Body of pancreas (tissue), 4 donors: ENCODE measurements at regions not wholly inside any gene's neighbourhood (a gene's known extent, or its start where the extent isn't known, plus 50 kb on each side); places are given as distances from the start of the nearest gene placed in this dataset.

Source experiments
- ATAC-seq: fragments of 150-250 bp; one replicate; pipeline ENCODE4 v1.9.1; 2016
- DNase-seq, 4 donors: peaks; one replicate each; pipeline ENCODE4 v3.0.0-alpha.2; 2019
- H3K27ac ChIP-seq, 4 donors: fragments of 200-600 bp; sonication (generic); 1 replicate in 3 of 4; 2 replicates in 1 of 4; pipeline versions ENCODE4 v1.5.1 to v1.6.1; 2016 to 2019; ENCODE audit warnings: mild to moderate bottlenecking in 1 of 4, mixed read lengths in 1 of 4, moderate library complexity in 1 of 4
- H3K27me3 ChIP-seq, 2 donors: fragments of 200-600 bp; sonication (generic); one replicate each; pipeline ENCODE4 v1.6.0; 2016; ENCODE audit warnings: mild to moderate bottlenecking in 1 of 2
- H3K36me3 ChIP-seq, 2 donors: fragments of 200-600 bp; sonication (generic); replicated peaks in 1 of 2; 2 replicates each; pipeline ENCODE4 v1.5.1; 2016; ENCODE audit warnings: low read depth in 2 of 2; ENCODE audit not compliant: insufficient read depth in 1 of 2
- H3K4me1 ChIP-seq: fragments of 200-600 bp; sonication (generic); one replicate; pipeline ENCODE4 v1.6.0; 2016
- H3K4me3 ChIP-seq, 2 donors: fragments of 200-600 bp; sonication (generic); 1 replicate in 1 of 2; 2 replicates in 1 of 2; pipeline ENCODE4 v1.5.1; 2016 to 2019
- H3K9me3 ChIP-seq, 3 donors: fragments of 200-600 bp; sonication (generic); 1 replicate in 2 of 3; 2 replicates in 1 of 3; pipeline ENCODE4 v1.5.1; 2016
- POLR2A ChIP-seq, 3 donors: fragments of 450-650 bp; IDR thresholded peaks; one replicate each; pipeline ENCODE4 v1.6.1; 2016; ENCODE audit warnings: antibody characterized with exemption in 3 of 3, mild to moderate bottlenecking in 2 of 3
- WGBS, 2 donors: methylation state at CpG; one replicate each; pipeline ENCODE4 v1.1.5; 2017; 5-methylcytosine and 5-hydroxymethylcytosine counted together
- intact Hi-C: fragments of 100-400 bp; cut with DNase I; formaldehyde crosslinking; loops from one replicate; pipeline ENCODE4 v1.15.1; 2023
- TF ChIP-seq, protein P1 (sequence below), 7 experiments: fragments of 450-650 bp in 4 of 7; fragments of 200-600 bp in 3 of 7; sonication (generic) in 3 of 7; IDR thresholded peaks; one replicate each; pipeline ENCODE4 v1.5.1; 2016 to 2019; ENCODE audit warnings: antibody characterized with exemption in 7 of 7

DNA sequence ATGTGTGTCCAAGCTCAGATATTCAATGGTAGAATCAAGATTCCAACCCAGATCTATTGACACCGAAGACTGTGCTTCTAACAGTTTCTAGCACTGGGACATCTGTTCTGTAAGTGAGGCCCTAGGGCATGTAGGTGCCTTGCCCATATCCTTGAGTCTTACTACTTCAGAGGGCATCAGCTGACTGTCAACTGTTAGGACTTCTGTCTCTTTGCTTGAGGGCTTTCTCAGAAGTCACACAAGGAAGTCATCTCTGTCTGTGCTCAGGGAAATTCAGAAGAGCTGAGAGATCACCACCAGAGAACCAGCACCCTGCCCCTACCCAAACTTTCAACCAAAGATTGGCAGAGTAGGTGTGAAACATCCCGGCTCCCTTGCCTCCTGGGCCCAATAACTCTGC lies 403.6 kb upstream of the PROK2 start:
- WGBS, 2 donors: 94 to 100% methylated on average over 2 of the region's 2 CpGs
- H3K4me3 ChIP-seq: no peak overlapping the region

DNA sequence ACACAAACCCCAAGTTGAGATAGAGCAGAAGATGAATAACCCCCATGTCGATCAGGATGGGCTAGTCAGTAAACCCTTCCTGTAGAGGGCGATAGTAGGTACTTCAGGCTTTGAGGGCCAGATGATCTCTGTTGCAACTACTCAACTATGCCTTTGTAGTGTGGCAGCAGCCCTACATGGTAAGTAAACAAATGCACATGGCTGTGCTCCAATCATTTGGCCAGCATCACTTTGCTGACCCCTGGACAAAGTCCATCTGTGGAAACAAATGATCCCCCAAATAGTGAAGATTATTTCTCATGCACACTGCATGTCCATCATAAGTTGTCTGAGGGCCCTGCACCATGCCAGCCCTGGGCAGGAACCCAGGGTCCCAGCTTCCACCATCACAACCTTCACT lies 402.2 kb upstream of the PROK2 start:
- H3K27ac ChIP-seq: no peak overlapping the region
- intact Hi-C loops: no loop called here
- TF ChIP-seq, protein P1, sequence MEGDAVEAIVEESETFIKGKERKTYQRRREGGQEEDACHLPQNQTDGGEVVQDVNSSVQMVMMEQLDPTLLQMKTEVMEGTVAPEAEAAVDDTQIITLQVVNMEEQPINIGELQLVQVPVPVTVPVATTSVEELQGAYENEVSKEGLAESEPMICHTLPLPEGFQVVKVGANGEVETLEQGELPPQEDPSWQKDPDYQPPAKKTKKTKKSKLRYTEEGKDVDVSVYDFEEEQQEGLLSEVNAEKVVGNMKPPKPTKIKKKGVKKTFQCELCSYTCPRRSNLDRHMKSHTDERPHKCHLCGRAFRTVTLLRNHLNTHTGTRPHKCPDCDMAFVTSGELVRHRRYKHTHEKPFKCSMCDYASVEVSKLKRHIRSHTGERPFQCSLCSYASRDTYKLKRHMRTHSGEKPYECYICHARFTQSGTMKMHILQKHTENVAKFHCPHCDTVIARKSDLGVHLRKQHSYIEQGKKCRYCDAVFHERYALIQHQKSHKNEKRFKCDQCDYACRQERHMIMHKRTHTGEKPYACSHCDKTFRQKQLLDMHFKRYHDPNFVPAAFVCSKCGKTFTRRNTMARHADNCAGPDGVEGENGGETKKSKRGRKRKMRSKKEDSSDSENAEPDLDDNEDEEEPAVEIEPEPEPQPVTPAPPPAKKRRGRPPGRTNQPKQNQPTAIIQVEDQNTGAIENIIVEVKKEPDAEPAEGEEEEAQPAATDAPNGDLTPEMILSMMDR (IDR thresholded peaks at IDR 0.05): no peak
- TF ChIP-seq POLR2A (IDR thresholded peaks at IDR 0.05): no peak
- WGBS, 2 donors: 60 to 80% methylated on average over 1 to 2 of the region's 2 CpGs
- H3K36me3 ChIP-seq: no peaks in the 10 kb centered on the region
- no peak overlapping the region for H3K4me3 ChIP-seq
- no peak for ATAC-seq
- no peaks in the 10 kb centered on the region for H3K27me3 ChIP-seq
- peaks cover 0 to under 1% (median 0%) of the 10 kb centered on the region in 3 donors for H3K9me3 ChIP-seq
- no peak for DNase-seq
- H3K4me1 ChIP-seq: no peaks in the 10 kb centered on the region

More for the DNA sequence above, 403.6 kb upstream of the PROK2 start:
- Histone ChIP-seq H3K36me3 (no peaks in the 10 kb centered on the region), H3K9me3 (peaks cover 0 to 6% (median 0%) of the 10 kb centered on the region in 3 donors), H3K27ac (no peak overlapping the region), H3K4me1 (no peaks in the 10 kb centered on the region), H3K27me3 (no peaks in the 10 kb centered on the region)
- DNase-seq (no peak), ATAC-seq (no peak)
- intact Hi-C loops: no loop called here
- no peak for TF ChIP-seq POLR2A (IDR thresholded peaks at IDR 0.05)
- TF ChIP-seq, protein P1 (IDR thresholded peaks at IDR 0.05): no peak

DNA sequence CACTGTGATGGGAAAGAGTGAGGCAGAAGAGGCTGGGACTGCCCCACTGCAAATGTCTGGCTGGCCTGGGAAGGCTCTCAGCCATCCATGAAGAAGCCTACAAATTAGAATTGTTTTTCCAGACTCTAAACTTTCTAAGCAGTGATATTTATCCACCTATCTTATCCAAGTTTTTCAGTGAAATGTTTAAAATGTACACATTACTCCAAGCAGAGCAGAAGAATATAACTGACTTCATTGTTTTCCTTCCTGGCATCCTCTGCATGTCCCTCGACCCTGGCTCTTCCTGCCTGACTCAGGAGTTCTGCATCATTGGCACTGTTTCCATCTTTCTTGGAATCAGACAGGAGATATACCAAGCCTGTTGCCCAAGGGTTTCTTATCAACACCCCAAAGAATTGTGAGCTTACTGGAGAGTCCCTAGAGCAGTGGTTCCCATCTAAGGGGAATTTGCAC lies 401.5 kb upstream of the PROK2 start:
- 17 to 20% methylated on average over 1 of the region's 1 CpG for WGBS, 2 donors
- no peaks in the 10 kb centered on the region for H3K9me3 ChIP-seq
- TF ChIP-seq, protein P1 (IDR thresholded peaks at IDR 0.05): no peak
- no peak for TF ChIP-seq POLR2A (IDR thresholded peaks at IDR 0.05)
- no peak for DNase-seq
- H3K4me3 ChIP-seq: no peak overlapping the region
- intact Hi-C loops: no loop called here
- no peaks in the 10 kb centered on the region for H3K36me3 ChIP-seq
- no peaks in the 10 kb centered on the region for H3K27me3 ChIP-seq
- H3K27ac ChIP-seq: no peak overlapping the region
- ATAC-seq: no peak
- H3K4me1 ChIP-seq: no peaks in the 10 kb centered on the region

DNA sequence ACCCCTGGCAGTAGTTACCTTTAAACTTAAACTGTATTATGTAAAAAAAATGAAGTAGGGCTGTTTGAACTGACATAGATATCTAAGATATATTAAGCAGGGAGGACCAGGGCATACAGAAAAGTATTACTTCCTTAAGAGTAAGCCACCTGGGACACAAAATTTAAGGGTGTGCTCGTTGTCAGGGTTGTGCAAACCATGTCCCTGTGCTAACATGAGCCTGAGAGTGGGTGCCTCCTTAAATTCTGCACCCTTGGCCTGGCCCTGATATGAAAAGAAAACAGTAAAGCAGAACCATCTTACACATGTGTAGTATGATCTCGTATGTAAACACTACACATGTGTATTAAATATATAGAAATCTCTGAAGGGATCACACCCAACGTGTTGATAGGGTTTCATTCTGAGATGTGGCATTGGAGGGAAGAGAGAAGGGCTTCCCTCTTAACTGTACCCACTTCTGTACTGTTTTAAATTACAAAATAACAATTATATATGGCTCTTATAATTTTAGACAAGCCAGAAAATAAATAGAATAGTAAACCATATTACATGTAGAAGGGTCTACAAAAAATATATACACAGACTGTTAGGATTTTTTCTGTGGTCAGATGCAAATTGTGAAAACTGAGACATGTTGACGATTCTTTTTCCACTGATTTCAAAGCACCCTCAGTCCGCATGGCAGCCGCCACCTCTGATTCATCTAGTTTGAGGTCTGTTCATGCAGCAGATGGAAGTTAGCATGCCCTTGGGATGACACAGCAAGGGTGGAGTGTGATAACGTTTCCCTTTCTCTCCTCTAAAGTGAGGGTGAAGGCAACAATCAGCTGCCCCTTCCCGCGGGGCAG lies 400.8 kb upstream of the PROK2 start:
- ATAC-seq (no peak), DNase-seq (no peak)
- Histone ChIP-seq H3K27ac (no peak overlapping the region), H3K9me3 (no peaks in the 10 kb centered on the region), H3K4me1 (no peaks in the 10 kb centered on the region), H3K36me3 (no peaks in the 10 kb centered on the region), H3K27me3 (no peaks in the 10 kb centered on the region), H3K4me3 (no peak overlapping the region)
- TF ChIP-seq, protein P1 (IDR thresholded peaks at IDR 0.05): no peak
- no peak for TF ChIP-seq POLR2A (IDR thresholded peaks at IDR 0.05)
- intact Hi-C loops: no loop called here
- 54 to 55% methylated on average over 9 of the region's 9 CpGs for WGBS, 2 donors

DNA sequence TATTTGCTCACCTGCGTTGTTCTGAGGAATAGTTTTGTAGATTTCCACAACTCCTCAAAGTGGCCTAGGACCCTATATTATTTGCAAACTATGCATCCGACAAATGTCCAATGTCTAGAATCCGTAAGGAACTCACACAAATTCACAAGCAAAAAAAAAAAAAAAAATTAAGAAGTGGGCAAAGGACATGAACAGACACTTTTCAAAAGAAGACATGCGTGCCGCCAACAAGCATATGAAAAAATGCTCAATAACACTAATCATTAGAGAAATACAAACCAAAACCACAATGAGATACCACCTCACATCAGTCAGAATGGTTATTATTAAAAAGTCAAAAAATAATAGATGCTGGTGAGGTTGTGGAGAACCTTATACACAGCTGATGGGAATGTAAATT lies 398.5 kb upstream of the PROK2 start:
- H3K4me3 ChIP-seq: no peak overlapping the region
- DNase-seq (no peak), ATAC-seq (no peak)
- no peak overlapping the region for H3K27ac ChIP-seq
- TF ChIP-seq, protein P1 (IDR thresholded peaks at IDR 0.05): no peak
- no peak for TF ChIP-seq POLR2A (IDR thresholded peaks at IDR 0.05)
- no peaks in the 10 kb centered on the region for H3K27me3 ChIP-seq
- intact Hi-C loops: no loop called here
- no peaks in the 10 kb centered on the region for H3K4me1 ChIP-seq
- H3K9me3 ChIP-seq: no peaks in the 10 kb centered on the region
- 97 to 99% methylated on average over 5 of the region's 5 CpGs for WGBS, 2 donors
- H3K36me3 ChIP-seq: no peaks in the 10 kb centered on the region
